ENCODE measurements at regions not wholly inside any gene's neighbourhood (a gene's known extent, or its start where the extent isn't known, plus 50 kb on each side); places are given as distances from the start of the nearest gene placed in this dataset.
"Not testable (repeated sequence)": the region's sequence is repeated elsewhere in the genome, so short reads cannot be mapped to it uniquely, and the experiment has no call there.

DNA sequence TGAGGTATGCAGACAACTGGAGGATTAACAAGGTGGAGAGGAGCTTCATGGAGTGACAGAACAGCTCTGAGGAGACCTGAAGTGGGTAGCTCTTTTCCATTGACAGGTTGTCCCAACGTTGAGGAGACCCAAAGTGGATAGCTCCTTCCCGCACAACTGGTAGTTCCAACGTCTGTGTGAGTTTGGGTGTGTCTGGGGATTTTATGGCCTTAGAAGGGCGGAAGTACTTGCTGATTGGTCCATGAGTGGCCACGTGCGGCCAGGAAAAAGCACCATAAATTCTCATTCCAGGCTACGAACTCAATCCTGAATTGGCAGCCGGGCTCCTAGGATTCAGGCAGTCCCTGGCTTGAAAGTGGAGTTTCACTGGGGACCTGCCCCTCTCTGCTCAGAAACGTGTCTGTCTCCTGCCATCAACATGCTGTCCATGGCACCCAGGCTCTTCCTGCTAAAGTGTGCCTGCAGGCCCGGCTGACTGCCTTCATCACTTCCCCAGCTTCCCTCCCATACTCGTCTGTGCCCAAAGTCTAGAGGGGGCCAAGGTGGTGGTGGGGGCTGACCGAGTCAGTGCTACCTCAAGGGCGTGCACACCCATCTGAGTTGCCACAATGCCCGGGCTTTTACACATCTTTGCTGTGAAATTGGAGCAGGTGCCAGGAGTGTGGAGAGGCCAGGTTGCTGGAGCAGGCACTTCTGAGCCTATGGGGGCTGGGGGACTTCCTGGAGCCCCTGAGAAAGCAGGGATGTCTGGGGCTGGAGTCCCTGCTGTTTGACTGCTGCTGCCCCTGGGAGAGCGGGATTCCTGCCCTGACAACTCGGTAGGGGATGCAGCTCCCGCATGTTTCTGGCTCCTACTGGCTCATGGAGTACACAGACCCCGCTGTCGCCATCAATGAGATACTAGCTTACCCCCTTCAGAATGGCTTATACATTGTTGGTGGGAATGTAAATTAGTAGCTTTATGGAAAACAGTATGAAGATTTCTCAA is 2034.6 kb upstream of the ACO1 start:
- DNase-seq: no peak
- H3K4me1 ChIP-seq: no peaks in the 10 kb centered on the region
- H3K36me3 ChIP-seq: no peaks in the 10 kb centered on the region

DNA sequence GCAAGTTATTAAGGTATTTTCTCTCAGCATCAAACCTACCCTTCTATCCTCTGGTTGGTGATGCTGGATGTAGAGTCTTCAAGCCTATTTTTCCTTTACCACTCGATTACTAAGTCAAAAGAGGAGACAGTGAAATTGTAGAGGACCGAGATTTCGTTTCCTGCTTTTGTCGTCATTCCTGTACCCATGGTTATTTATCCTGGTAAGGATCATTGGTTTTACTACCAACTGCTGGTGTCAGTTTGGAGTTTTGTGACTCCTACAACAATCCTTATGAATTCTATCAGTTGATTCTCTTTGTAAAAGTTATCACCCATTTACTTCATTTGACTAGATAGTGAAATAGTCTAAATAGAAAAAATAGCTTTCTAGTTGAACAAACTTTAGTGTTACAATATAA is 2028.2 kb upstream of the ACO1 start:
- TF ChIP-seq, protein P1, sequence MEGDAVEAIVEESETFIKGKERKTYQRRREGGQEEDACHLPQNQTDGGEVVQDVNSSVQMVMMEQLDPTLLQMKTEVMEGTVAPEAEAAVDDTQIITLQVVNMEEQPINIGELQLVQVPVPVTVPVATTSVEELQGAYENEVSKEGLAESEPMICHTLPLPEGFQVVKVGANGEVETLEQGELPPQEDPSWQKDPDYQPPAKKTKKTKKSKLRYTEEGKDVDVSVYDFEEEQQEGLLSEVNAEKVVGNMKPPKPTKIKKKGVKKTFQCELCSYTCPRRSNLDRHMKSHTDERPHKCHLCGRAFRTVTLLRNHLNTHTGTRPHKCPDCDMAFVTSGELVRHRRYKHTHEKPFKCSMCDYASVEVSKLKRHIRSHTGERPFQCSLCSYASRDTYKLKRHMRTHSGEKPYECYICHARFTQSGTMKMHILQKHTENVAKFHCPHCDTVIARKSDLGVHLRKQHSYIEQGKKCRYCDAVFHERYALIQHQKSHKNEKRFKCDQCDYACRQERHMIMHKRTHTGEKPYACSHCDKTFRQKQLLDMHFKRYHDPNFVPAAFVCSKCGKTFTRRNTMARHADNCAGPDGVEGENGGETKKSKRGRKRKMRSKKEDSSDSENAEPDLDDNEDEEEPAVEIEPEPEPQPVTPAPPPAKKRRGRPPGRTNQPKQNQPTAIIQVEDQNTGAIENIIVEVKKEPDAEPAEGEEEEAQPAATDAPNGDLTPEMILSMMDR (IDR thresholded peaks at IDR 0.05; ENCODE audit: low read depth, low read length): no peak
- no peaks in the 10 kb centered on the region for H3K27me3 ChIP-seq
- H3K9me3 ChIP-seq: no peaks in the 10 kb centered on the region
- H3K4me1 ChIP-seq: no peaks in the 10 kb centered on the region; the same call in 1 of the 2 replicates
- DNase-seq: no peak
- no peak overlapping the region for H3K4me3 ChIP-seq (ENCODE audit: low read depth, low read length)
- no peaks in the 10 kb centered on the region for H3K36me3 ChIP-seq

More for the DNA sequence above, 2034.6 kb upstream of the ACO1 start:
- H3K9me3 ChIP-seq: no peaks in the 10 kb centered on the region
- no peak overlapping the region for H3K4me3 ChIP-seq (ENCODE audit: low read depth, low read length)
- no peaks in the 10 kb centered on the region for H3K27me3 ChIP-seq
- TF ChIP-seq, protein P1 (IDR thresholded peaks at IDR 0.05; ENCODE audit: low read depth, low read length): no peak

DNA sequence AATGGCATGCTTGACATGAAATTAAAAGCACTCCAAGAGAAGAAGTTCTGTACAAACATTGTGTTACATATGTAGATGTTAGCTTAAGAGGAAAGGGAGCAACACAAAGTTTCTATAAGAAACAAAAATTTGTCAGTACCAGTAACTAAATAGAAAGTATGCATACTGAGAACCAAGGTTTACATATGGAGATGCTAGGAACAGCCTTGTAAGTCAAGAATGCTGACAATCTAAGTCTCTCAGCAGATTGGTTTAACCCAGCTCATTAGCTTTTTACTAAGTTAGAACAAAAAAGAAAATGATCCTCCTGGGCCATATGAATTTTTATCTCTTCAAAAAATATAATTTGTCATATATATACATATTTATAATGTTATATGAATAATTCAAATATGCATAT is 2022.1 kb upstream of the ACO1 start:
- DNase-seq: no peak
- TF ChIP-seq, protein P1 (IDR thresholded peaks at IDR 0.05; ENCODE audit: low read depth, low read length): no peak
- no peaks in the 10 kb centered on the region for H3K36me3 ChIP-seq
- no peaks in the 10 kb centered on the region; the same call in 1 of the 2 replicates for H3K4me1 ChIP-seq
- no peaks in the 10 kb centered on the region for H3K9me3 ChIP-seq
- no peak overlapping the region for H3K4me3 ChIP-seq (ENCODE audit: low read depth, low read length)
- H3K27me3 ChIP-seq: no peaks in the 10 kb centered on the region

DNA sequence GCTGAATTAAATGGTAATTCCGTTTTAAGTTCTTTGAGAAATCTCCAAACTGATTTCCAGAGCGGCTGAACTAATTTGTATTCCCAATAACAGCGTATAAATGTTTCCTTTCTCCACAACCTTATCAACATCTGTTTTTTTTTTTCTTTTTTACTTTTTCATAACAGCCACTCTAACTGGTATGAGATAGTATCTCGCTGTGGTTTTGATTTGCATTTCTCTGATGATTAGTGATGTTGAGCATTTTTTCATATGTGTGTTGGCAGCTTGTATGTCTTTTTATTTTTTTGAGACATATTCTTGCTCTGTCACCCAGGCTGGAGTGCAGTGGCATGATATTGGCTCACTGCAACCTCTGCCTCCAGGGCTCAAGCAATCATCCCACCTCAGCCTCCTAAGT is 2018.3 kb upstream of the ACO1 start:
- not testable (repeated sequence) for H3K27me3 ChIP-seq; DNase-seq; H3K36me3 ChIP-seq; H3K9me3 ChIP-seq; H3K4me1 ChIP-seq; H3K4me3 ChIP-seq (ENCODE audit: low read depth, low read length)

DNA sequence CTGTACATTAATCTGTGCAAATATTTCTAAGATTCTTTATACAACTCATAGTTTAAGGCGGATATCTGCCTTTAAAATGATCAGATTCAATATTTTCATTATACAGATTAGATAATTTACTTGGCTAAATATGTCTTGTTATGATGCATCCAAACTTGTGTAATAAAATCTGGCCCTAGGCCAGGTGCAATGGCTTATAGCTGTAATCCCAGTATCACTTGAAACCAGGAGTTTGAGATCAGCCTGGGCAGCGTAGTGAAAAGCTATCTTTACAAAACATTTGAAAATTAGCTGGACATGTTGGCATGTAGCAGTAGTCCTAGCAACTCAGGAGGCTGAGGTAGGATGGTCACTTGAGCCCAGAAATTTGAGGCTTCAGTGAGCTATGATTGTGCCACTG is 2002.2 kb upstream of the ACO1 start:
- Histone ChIP-seq H3K9me3 (no peaks in the 10 kb centered on the region), H3K27me3 (no peaks in the 10 kb centered on the region), H3K36me3 (no peaks in the 10 kb centered on the region), H3K4me1 (no peaks in the 10 kb centered on the region), H3K4me3 (ENCODE audit: low read depth, low read length) (no peak overlapping the region)
- peak; percentile 35 for DNase-seq
- TF ChIP-seq, protein P1 (IDR thresholded peaks at IDR 0.05; ENCODE audit: low read depth, low read length): no peak

DNA sequence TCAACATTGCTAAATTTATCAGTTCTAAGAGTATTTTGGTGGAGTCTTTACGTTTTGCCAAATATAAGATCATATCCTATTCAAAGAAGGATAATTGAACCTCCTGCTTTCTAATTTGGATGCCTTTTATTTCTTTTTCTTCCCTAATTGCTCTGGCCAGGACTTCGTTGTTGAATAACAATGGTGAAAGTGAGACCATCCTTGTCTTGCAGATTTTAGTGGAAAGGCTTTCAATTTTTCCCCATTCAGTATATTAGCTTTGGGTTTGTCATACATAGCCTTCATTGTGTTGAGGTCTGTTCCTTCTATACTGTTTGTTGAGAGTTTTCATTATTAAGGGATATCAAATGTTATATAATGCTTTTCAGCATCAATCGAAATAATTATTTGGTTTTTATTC is 1974.2 kb upstream of the ACO1 start:
- DNase-seq: no peak
- TF ChIP-seq, protein P1 (IDR thresholded peaks at IDR 0.05; ENCODE audit: low read depth, low read length): no peak
- H3K4me3 ChIP-seq (ENCODE audit: low read depth, low read length): no peak overlapping the region
- no peaks in the 10 kb centered on the region for H3K4me1 ChIP-seq
- no peaks in the 10 kb centered on the region for H3K27me3 ChIP-seq
- H3K36me3 ChIP-seq: no peaks in the 10 kb centered on the region
- H3K9me3 ChIP-seq: no peaks in the 10 kb centered on the region
